BJ (cell line): ENCODE measurements at regions not wholly inside any gene's neighbourhood (a gene's known extent, or its start where the extent isn't known, plus 50 kb on each side); places are given as distances from the start of the nearest gene placed in this dataset.
"Not testable (repeated sequence)": the region's sequence is repeated elsewhere in the genome, so short reads cannot be mapped to it uniquely, and the experiment has no call there.

Experiments
- CTCF ChIA-PET: fragments of 350-600 bp; formaldehyde crosslinking; extraction: SDS; loops from one replicate; lab custom pipeline; 2021; ENCODE audit warnings: antibody characterized with exemption, inconsistent platforms; lab: Yijun Ruan, JAX
- POLR2A ChIA-PET: fragments of 300-600 bp; sonication (Branson Sonifier 250); formaldehyde crosslinking; extraction: SDS; loops from one replicate; lab custom pipeline; 2021; ENCODE audit warnings: antibody characterized with exemption; lab: Charles Lee
- DNase-seq: peaks from one replicate; pipeline ENCODE4 v3.0.0-alpha.2; 2011; ENCODE audit warnings: low read depth
- H3K27me3 ChIP-seq: 2 replicates; pipeline ENCODE4 v1.6.0; 2011; ENCODE audit warnings: low read length; ENCODE audit not compliant: control insufficient read depth, insufficient read depth
- H3K36me3 ChIP-seq: 2 replicates; pipeline ENCODE4 v1.5.1; 2011; ENCODE audit warnings: low read length; ENCODE audit not compliant: control insufficient read depth, insufficient read depth
- H3K4me3 ChIP-seq: 2 replicates; pipeline ENCODE4 v1.5.1; 2011; ENCODE audit warnings: low read depth, mild to moderate bottlenecking, control low read depth, low read length
- CTCF ChIP-seq: IDR thresholded peaks from 2 replicates; pipeline ENCODE4 v1.5.1; 2011; ENCODE audit warnings: low read depth, mild to moderate bottlenecking, control low read depth, inconsistent platforms, low read length, moderate library complexity; ENCODE audit not compliant: insufficient read depth

DNA sequence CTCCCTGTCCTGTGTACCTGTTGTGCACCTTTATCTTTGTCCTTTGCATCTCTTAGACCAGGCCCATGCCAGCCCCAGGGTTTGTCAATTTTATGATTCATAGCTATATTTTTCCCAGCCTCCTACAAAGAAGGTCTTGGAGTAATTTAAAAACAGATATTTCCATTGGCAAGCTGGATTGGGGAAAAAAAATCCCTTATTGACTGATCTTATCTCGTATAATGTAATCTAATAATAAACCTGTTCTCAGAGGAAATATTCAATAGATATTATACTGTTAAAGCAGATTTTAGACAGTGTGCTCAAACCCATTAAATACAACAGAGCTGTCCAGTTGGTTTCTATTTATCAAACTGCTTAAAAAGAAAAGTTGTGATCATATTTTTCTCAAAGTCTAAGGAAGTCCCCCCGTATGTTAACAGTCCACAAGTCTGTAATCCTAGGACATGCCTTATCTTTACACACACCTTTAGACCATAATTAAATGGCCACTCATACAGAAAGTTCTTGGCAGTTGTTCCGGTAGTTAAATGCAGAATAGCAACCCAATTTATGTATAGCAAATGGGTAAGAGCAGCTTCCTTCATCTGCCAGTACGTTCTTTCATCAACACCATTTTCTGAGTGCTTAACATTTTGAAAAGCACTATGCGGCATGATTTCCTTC is 700.9 kb upstream of the NR2F2 start:
- no peaks in the 10 kb centered on the region for H3K36me3 ChIP-seq
- H3K4me3 ChIP-seq, result no peak overlapping the region
- TF ChIP-seq CTCF, result no peak
- H3K27me3 ChIP-seq, result no peaks in the 10 kb centered on the region
- DNase-seq, result no peak
- POLR2A ChIA-PET, result no interaction called here
- CTCF ChIA-PET, result no interaction called here

- Histone ChIP-seq H3K36me3 (no peaks in the 10 kb centered on the region), H3K4me3 (no peak overlapping the region), H3K27me3 (no peaks in the 10 kb centered on the region)
- POLR2A ChIA-PET, result no interaction called here
- DNase-seq, result no peak
- CTCF ChIA-PET, result no interaction called here
- no peak for TF ChIP-seq CTCF
Observed at GRCh38 chr15:95630683-95631082, 699.8 kb upstream of the NR2F2 start.

DNA sequence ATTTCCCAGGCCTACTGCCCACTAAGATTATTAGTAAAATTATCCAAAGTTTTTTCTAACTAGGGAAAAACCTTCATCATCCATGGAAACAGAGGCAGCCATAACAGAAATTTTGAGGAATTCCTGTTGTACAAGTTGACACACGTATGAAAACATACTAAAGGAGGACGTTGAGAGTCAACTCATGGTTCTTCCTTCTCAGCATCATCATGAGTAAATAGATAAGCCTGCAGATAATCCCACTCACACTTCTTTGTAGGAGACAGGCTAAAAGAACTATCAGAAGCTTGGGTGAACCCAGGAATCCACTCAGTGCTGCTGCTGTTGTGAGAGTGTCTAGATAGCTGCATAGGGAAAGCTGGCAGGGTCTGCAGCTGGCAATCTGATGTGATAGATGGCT is 694.8 kb upstream of the NR2F2 start:
- TF ChIP-seq CTCF, result no peak
- no peak overlapping the region for H3K4me3 ChIP-seq
- no peak for DNase-seq
- POLR2A ChIA-PET, result no interaction called here
- H3K36me3 ChIP-seq, result no peaks in the 10 kb centered on the region
- H3K27me3 ChIP-seq, result no peaks in the 10 kb centered on the region
- CTCF ChIA-PET, result no interaction called here

DNA sequence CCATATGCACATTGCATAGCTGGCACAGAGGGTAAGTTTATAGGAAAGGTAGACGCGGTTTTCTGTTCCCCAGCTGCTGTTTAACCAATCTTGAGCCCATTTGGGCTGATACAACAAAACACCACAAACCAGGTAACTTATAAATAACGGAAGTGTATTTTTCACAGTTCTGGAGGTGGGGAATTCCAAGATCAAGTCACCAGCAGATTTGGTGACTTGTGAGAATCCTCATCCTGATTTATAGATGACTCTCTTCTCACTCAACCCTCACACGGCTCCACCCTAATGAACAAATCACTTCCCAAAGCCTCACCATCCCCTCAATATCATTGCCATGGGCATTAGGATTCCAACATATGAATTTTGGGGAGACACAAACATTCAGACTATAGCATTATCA is 694.4 kb upstream of the NR2F2 start:
- POLR2A ChIA-PET, result no interaction called here
- no peak for DNase-seq
- Histone ChIP-seq H3K27me3 (no peaks in the 10 kb centered on the region), H3K36me3 (no peaks in the 10 kb centered on the region), H3K4me3 (no peak overlapping the region)
- CTCF ChIA-PET, result no interaction called here
- no peak for TF ChIP-seq CTCF

DNA sequence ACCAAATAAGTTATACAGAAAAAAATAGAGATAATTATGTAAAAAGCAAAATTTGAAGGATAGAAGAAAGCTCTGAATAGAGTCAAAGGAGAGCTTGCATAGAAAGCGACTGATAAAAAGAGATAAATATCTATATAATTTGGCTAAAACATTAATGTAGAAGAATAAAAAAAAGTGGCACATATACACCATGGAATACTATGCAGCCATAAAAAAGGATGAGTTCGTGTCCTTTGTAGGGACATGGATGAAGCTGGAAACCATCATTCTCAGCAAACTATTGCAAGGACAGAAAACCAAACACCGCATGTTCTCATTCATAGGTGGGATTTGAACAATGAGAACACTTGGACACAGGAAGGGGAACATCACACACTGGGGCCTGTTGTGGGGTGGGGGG is 693.3 kb upstream of the NR2F2 start:
- H3K4me3 ChIP-seq, DNase-seq, CTCF ChIA-PET, H3K27me3 ChIP-seq, H3K36me3 ChIP-seq, POLR2A ChIA-PET: not testable (repeated sequence)

GRCh38 chr15:95639208-95639607 is 691.3 kb upstream of the NR2F2 start:
- no peak for DNase-seq
- CTCF ChIA-PET, result interaction anchor here (0.6 kb wide), 1 partner anchor 378 kb away, joined by 3 read pairs; no protein-coding TSS in a partner anchor
- Histone ChIP-seq H3K4me3 (no peak overlapping the region), H3K36me3 (no peaks in the 10 kb centered on the region), H3K27me3 (no peaks in the 10 kb centered on the region)
- POLR2A ChIA-PET, result no interaction called here
- no peak for TF ChIP-seq CTCF
